Activated CD4-positive, alpha-beta memory T cell treated with anti-CD3 and anti-CD28 coated beads for 36 hours (primary cell): ENCODE measurements at regions not wholly inside any gene's neighbourhood (a gene's known extent, or its start where the extent isn't known, plus 50 kb on each side); places are given as distances from the start of the nearest gene placed in this dataset.

Experiments used
- CTCF ChIA-PET: fragments of 350-600 bp; sonication (Branson Sonifier 250); formaldehyde crosslinking; loops from one replicate; lab custom pipeline; 2021; ENCODE audit warnings: antibody characterized with exemption, inconsistent platforms; lab: Charles Lee
- POLR2A ChIA-PET: fragments of 350-600 bp; sonication (Branson Sonifier 250); formaldehyde crosslinking; loops from one replicate; lab custom pipeline; 2021; ENCODE audit warnings: antibody characterized with exemption; lab: Charles Lee
- DNase-seq: peaks from one replicate; pipeline ENCODE4 v3.0.0-alpha.2; 2020
- H3K27ac Mint-ChIP-seq: one replicate; pipeline ENCODE4 v1.8.0; 2021; ENCODE audit warnings: mixed read lengths
- H3K27me3 Mint-ChIP-seq: one replicate; pipeline ENCODE4 v1.8.0; 2021; ENCODE audit warnings: mixed read lengths
- H3K36me3 Mint-ChIP-seq: one replicate; pipeline ENCODE4 v1.8.0; 2021; ENCODE audit warnings: mixed read lengths
- H3K4me1 Mint-ChIP-seq: one replicate; pipeline ENCODE4 v1.8.0; 2021; ENCODE audit warnings: low read depth, mixed read lengths
- H3K4me3 Mint-ChIP-seq: one replicate; pipeline ENCODE4 v1.8.0; 2021; ENCODE audit warnings: mild to moderate bottlenecking, mixed read lengths
- H3K9me3 Mint-ChIP-seq: one replicate; pipeline ENCODE4 v1.8.0; 2021; ENCODE audit warnings: mixed read lengths
- intact Hi-C: fragments of 100-400 bp; cut with micrococcal nuclease; formaldehyde crosslinking; loops from one replicate; pipeline ENCODE4 v1.15.1; 2023

DNA sequence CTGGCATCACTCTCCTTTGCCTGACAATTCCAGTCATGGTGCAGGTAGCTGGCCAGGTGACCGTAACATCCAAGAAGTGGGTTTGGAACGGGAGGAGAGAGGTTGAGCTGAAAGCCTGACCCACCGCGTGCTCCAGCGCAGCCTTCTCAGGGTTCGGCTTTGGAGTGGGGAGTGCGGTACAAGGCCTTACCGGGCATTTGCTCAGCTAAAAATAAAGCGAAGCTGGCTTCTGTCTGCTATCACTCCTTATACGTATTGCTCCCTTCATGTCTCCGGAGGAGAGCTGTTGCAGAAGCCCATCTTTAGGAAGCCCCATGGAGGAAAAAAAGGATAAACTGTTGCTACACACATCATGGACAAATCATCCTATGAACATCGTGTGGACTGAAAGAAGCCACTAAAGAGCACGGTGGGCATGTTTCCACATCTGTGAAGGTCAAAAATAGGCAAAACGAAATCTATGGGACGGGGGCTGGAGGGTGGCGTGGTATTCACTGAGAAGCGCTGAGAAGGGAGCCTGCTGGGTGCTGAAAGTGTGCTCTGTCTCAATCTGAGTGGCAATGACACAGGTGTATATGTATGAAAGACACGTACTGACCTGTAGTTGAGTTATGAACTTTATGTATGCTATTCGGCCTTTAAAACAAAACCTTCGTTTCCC, 57.2 kb upstream of the TAB2 start:
- no peak overlapping the region for H3K4me3 Mint-ChIP-seq
- CTCF ChIA-PET = interaction anchor here (0.5 to 1.4 kb wide), 2 partner anchors 257 to 821 kb away, joined by 3 to 4 read pairs; no protein-coding TSS in a partner anchor
- intact Hi-C loops = no loop called here
- no peaks in the 10 kb centered on the region for H3K27me3 Mint-ChIP-seq
- peaks cover 28% of the 10 kb centered on the region for H3K4me1 Mint-ChIP-seq
- DNase-seq = no peak
- POLR2A ChIA-PET = no interaction called here
- H3K9me3 Mint-ChIP-seq = no peaks in the 10 kb centered on the region
- no peaks in the 10 kb centered on the region for H3K36me3 Mint-ChIP-seq
- H3K27ac Mint-ChIP-seq = no peak overlapping the region

DNA sequence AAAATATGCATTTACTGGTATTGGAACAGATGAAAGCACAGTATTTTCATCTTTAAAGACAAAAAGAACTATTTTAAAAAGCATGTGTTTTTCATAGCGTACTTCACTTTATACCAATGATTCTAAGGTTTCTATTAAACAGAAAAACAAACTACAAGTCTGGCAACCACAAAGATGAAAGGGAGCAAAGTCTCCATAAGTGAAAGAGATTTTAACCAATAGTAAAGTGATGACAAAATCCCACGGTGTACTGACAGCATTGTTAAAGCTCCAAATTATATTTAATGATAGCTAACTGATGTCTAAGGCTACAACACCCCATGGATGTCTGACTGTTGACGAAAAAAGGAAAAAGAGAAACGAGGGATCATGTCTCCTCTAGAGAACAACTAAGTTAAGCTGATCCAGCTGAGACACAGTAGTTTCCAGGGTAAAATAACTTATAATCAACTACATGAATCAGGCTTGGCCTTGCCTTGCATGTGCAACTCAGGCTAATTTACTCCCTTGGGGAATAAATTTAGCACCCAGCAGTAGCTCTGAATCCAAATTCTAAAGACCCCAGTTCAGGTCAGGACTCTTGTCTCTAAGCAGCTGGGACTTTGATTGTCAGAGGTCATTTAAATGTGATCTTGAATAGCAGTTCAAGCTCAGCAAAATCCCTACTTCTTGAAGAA, 56.0 kb upstream of the TAB2 start:
- Mint-ChIP-seq H3K9me3 (no peaks in the 10 kb centered on the region), H3K27ac (no peak overlapping the region), H3K36me3 (no peaks in the 10 kb centered on the region), H3K4me1 (peaks cover 38% of the 10 kb centered on the region), H3K4me3 (no peak overlapping the region), H3K27me3 (peaks cover 2% of the 10 kb centered on the region)
- no peak for DNase-seq
- POLR2A ChIA-PET = no interaction called here
- CTCF ChIA-PET = interaction anchor here (1.4 to 1.8 kb wide), 2 partner anchors 170 to 256 kb away, joined by 4 to 8 read pairs; no protein-coding TSS in a partner anchor
- intact Hi-C loops = no loop called here

DNA sequence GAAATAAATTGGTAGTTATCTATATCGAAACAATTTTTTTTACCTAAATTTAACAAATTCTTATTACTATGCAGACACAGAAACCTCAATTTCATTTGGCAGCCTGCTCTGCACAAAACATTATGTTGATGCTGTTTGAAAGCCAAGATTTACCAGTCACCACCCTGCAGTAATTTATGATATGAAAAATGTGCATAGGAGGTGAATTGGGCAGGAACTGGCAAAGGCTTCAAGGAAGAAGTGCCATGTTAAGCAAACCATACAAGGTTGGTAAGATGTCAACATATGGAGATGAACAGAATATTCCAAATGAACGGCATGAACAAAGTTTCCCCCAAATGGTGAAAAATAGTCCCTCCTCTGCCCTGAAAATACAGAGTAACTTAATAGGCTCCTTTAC, 54.2 kb upstream of the TAB2 start:
- Mint-ChIP-seq H3K9me3 (no peaks in the 10 kb centered on the region), H3K36me3 (no peaks in the 10 kb centered on the region), H3K27me3 (peaks cover 2% of the 10 kb centered on the region), H3K27ac (no peak overlapping the region), H3K4me3 (no peak overlapping the region), H3K4me1 (peaks cover 43% of the 10 kb centered on the region)
- ChIA-PET POLR2A (no interaction called here), CTCF (interaction anchor here (1.4 kb wide), 1 partner anchor 181 kb away, joined by 4 read pairs; no protein-coding TSS in a partner anchor)
- intact Hi-C loops = no loop called here
- DNase-seq = no peak

DNA sequence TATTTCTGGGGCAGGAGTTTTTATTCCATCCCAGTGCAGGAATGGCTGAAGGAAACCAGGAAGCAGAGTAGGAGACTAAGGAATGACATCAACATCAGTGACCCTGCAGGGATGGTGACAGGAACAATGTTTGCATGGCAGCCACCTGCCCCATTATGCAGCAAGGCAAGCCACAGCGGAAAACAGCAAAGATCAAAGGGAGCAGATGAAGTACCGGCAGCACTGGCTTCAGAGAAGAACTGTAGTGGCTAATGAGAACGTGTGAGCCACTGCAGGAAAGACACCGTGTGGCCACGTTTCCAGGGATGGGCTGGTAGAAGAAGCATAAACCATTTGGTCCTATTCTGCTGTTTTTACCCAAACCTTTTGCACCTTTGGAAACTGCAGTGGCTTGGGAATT, 52.9 kb upstream of the TAB2 start:
- Mint-ChIP-seq H3K27me3 (peaks cover 2% of the 10 kb centered on the region), H3K9me3 (no peaks in the 10 kb centered on the region), H3K4me1 (peaks cover 43% of the 10 kb centered on the region), H3K4me3 (no peak overlapping the region), H3K36me3 (no peaks in the 10 kb centered on the region), H3K27ac (no peak overlapping the region)
- intact Hi-C loops = no loop called here
- ChIA-PET CTCF (no interaction called here), POLR2A (no interaction called here)
- DNase-seq = peak; percentile 49

DNA sequence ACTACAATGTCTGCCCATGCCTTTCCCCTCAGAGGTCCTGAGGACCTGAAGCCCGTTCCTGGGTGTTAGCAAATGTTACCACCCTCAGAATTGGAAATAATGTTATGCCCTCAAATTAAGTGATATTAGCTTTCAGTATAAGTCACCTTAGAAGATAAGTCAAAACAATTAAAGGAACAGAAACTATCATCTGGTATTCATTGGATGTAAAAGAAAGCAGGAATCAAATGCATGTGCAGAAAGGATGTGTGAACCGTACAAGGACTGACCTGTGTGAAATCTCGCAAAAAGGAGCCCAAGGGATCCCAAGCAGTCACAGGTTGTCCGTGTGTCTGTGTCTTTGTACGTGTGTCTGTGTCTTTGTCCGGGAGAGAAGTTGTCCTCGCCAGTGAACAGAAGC, 51.6 kb upstream of the TAB2 start:
- ChIA-PET CTCF (no interaction called here), POLR2A (no interaction called here)
- Mint-ChIP-seq H3K36me3 (no peaks in the 10 kb centered on the region), H3K4me3 (no peak overlapping the region), H3K27ac (no peak overlapping the region), H3K27me3 (peaks cover 2% of the 10 kb centered on the region), H3K9me3 (no peaks in the 10 kb centered on the region), H3K4me1 (peaks cover 44% of the 10 kb centered on the region)
- intact Hi-C loops = no loop called here
- no peak for DNase-seq

DNA sequence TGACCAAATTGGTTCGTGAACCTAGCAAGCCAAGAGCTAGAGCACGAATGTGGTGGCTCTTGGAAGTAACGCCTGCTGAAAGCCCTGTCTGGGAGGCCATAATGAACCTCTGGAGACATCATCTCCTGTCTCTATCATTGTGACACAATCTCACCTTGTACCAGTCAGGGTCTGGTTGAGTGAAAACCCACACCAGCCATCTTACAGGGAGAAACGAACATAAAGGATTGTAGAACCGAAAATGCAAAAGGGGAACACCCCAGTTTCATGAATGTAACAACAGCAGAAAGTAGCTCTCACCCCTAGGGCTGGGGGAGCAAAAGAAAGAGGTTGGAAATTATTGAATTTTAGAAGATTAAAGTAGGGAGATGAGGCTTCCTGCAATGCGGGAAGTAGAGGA, 50.9 kb upstream of the TAB2 start:
- no peak for DNase-seq
- ChIA-PET POLR2A (no interaction called here), CTCF (no interaction called here)
- intact Hi-C loops = no loop called here
- Mint-ChIP-seq H3K36me3 (no peaks in the 10 kb centered on the region), H3K4me3 (no peak overlapping the region), H3K9me3 (no peaks in the 10 kb centered on the region), H3K27me3 (peaks cover 2% of the 10 kb centered on the region), H3K27ac (no peak overlapping the region), H3K4me1 (peaks cover 43% of the 10 kb centered on the region)

DNA sequence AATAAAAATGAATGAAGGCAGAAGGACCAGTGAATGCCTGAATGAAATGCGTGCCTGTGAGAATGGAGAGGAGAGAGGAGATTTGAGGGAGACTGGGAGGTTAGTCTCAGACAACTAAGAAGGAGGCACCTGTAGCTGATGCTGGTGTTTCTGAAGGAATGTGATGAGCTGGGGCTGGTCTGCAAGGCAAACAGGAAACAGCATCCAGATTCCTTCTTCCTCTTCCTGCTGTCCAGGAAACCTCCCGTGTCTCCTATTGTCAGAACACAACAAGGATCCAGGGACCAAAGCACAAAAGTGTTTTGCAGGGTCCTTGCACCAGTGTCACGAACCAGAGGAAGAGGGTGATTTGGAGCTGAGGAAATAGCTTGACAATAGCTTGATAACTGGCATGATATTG, 50.4 kb upstream of the TAB2 start:
- Mint-ChIP-seq H3K9me3 (no peaks in the 10 kb centered on the region), H3K36me3 (no peaks in the 10 kb centered on the region), H3K4me1 (peaks cover 43% of the 10 kb centered on the region), H3K27ac (no peak overlapping the region), H3K27me3 (peaks cover 2% of the 10 kb centered on the region), H3K4me3 (no peak overlapping the region)
- no peak for DNase-seq
- ChIA-PET CTCF (no interaction called here), POLR2A (no interaction called here)
- intact Hi-C loops = no loop called here

DNA sequence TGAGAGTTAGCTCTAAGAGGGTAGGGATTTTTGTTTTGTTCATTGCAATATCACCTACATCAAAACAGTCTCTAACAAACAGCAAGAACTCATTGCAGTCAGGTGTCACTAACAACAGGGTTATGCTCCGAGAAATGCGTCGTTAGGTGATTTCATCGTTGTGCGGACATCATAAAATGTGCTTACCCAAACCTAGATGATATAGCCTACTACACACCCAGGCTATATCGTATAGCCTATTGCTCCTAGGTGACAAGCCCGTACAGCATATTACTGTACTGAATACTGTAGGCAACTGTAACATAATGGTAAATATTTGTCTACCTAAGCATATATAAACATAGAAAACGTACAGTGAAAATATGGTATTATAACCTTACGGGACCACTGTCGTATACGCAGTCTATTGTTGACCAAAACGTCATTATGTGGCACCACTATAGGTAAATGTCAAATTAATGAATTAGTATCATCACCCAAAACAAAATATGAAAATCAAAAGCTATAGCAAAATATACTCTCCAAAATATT, 49.9 kb upstream of the TAB2 start:
- H3K9me3 Mint-ChIP-seq = no peaks in the 10 kb centered on the region
- intact Hi-C loops = no loop called here
- H3K4me3 Mint-ChIP-seq = no peak overlapping the region
- H3K36me3 Mint-ChIP-seq = no peaks in the 10 kb centered on the region
- DNase-seq = no peak
- CTCF ChIA-PET = no interaction called here
- peaks cover 2% of the 10 kb centered on the region for H3K27me3 Mint-ChIP-seq
- H3K27ac Mint-ChIP-seq = no peak overlapping the region
- peaks cover 48% of the 10 kb centered on the region for H3K4me1 Mint-ChIP-seq
- POLR2A ChIA-PET = no interaction called here
